SW 1271 (cell line): ENCODE measurements at regions not wholly inside any gene's neighbourhood (a gene's known extent, or its start where the extent isn't known, plus 50 kb on each side); places are given as distances from the start of the nearest gene placed in this dataset.

Experiments
- DNase-seq, 2 experiments: peaks; one replicate each; lab custom pipeline; 2025; lab: John Stamatoyannopoulos, UW

DNA sequence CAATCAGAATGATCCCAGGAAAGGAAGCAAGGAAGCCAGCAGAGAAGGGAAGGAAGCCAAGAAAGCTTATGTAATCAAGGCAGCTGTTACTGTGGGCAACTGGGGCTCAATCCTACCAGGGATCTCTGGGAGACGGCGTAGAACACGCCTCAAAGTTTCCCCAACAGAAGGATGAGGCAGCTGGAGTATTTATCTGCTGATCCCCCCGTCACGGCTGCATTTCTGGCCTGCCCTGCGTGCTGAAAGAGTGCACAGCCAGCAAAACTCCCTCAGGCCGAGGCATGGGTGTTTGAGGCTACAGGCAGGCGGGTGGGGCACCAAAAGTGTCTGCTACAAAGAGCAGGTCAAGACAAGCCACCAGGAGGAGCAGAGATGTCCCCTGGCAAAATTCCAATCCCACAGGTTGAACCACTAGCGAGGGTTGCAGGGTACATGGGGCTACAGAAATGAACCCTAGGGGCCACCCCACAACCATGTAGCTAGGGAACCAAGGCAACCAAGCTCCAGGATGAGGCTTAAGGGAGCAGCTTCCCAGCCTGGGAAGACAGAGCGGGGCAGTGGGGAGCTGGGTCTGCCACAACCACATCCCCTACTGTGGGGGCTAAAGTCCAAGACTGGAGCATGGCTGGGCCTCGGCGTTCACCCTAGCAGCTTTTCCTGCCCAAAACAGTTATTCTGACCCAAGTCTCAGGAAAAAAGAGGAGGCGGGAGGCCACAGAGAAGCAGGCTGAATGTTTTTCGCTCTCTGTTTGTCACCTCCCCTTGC lies 113.4 kb downstream of the BCOR start:
- DNase-seq, result no peak

DNA sequence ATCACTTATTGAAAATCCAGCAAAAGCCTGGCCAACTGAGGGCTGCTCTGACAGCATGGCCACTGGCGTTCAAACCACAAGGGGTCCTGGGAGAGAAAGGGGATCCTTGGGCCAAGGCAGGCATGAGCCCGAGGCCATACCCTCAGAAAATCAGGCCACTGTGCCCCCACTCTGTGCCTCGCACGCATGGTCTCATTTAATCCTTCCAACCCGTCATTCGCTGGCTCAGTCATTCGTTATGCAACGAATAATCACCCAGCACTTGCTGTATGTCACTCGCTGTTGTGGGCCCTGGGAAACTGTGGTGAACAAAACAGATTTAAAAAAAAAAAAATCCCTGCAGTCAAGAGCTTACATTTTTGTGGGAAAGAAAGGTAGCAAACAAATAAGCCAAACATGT lies 112.7 kb downstream of the BCOR start:
- no peak for DNase-seq

DNA sequence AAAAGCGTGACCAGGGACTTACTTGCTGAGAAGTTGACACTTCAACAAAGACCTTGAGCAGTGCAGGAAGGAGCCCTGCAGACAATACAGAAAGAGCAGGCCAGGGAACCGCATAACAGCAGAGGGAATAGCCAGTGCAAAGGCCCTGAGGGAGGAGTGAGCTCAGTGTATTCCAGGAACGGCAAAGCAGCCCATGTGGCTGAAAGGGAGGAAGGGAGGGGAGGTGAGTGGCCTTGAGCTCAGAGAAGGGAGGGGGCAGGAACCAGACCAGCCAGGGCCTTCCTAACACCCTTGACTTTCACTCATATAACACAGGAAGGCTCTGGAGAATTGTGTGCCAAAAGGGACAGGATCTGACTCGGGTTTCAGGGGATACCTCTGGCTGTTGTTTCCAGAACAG lies 112.2 kb downstream of the BCOR start:
- no peak for DNase-seq

DNA sequence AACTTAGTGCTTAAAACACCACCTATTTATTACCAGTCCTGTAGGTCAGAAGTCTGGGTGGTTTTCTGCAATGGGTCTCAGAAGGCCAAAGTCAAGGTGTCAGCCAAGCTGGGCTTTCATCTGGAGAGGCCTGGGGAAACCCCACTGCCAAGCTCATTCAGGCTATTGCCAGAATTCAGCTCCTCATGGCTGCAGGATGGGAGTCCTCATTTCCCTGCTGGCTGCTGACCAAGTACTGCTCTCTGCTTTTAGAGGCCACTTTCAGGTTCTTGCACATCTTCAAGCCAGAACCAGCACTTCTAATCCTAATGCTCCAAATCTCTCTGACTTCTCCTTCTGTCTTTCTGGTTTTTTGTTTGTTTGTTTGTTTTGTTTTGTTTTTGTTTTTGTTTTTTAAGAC lies 109.3 kb downstream of the BCOR start:
- no peak for DNase-seq

DNA sequence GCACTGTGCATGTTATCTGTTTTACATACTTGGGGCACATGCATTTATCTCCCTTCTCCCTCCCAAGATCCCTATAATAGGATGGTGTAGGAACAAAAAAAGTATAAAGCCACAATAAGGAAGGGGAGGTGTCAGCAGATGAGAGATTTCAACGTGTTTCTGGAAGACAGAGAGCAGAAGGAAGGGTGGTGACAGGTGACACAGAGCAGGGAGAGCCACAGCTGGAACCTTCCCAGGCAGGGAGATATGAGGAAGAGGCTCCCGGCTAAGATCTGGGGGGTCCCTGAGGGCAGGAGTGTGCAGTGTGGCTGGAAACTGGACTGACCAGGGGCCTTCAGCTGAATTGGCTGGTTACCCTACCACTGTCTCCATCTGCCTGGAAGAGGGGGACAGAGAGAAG lies 107.4 kb downstream of the BCOR start:
- no peak for DNase-seq

DNA sequence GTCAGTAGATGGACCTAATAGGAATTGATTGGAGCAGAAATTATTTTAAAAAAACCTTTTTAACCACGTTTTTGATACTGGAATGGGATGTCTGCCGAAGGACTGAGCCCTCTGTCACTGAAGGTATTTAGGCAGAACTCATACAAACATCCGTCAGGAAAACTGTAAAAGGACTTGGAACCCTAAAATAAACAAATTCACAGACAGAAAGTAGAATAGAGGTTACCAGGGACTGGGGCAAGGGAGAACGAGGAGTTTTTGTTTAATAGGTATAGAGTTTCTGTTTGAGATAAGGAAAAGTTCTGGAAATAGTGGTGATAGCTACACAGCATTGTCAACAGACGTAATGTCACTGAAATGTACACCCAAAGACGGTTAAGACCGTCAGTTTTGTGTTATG lies 105.5 kb downstream of the BCOR start:
- no peak for DNase-seq

DNA sequence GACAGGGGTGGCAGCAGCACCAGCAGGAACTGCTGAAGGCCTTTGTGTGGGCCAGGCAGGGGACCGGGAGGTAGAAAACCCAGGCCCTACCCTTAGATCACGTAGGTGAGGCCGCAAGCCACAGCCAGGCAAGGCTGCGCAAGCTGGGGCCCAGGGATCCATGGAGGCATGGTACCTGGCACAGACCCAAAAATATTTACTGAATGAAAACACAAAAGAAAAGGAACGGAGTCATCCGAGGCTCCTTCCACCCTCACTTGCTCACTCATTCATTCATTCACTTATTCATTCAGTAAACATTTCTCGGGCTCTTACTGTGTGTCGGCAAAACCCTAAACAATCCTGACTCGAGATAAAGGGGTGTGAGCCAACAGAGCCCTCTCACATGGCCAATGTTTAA lies 102.3 kb downstream of the BCOR start:
- no peak for DNase-seq

DNA sequence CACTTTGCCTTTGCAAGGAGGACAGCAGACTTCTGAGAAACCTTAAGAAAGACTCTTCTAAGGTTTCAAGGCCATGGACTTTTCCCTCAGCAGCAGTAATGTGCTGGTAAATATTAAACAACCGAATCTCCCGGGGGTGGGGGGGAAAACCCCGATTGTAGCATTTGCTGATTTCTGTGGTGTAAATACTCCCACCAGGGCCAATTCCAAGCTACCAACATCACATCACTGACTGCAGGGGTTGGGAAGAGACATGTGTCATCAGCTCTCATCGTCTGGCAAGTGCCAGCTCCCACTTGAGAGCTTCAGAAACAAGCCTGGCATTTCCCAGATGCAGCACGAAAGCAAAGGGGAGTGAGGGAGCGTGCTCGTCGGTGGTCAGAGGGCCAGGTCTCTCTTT lies 101.2 kb downstream of the BCOR start:
- no peak for DNase-seq

DNA sequence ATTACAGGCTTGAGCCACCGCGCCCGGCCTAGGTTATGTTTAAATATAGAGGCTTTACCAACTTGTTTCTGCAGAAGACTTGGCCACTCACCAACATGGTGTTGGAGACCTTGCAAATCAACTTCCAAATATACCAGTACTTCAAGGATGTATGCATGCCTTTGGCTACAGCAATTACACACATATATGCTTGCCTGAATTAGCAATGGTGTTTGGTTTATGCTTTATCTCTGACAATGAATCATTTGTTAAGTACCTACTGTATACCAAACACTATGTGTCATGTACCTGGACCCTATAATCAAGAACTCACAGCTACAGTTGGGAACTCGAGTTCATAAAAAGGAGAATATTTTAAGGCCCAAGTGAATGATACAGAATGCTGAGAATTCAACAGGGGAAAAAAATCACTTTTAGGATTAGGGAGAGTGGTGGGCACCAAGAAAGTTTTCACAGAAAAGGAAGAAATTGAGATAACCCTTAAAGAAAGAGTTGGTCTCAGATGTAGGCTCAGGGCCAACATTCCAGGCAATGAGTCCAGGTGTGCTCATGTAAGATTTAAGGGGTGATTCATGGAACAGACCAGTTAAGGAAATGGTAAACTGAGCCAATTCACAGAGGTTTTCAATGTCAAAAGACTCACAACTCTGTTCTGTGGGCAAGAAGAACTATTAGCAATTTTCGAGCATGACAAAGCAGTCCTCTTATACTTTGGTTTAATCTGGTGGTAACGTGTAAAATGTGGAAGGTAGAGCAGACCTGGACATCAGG lies 98.9 kb downstream of the BCOR start:
- DNase-seq, result no peak
